ENCODE measurements at regions not wholly inside any gene's neighbourhood (a gene's known extent, or its start where the extent isn't known, plus 50 kb on each side); places are given as distances from the start of the nearest gene placed in this dataset.

GRCh38 chr1:4017636-4018365 lies 117.7 kb upstream of the C1orf174 start:
- Histone ChIP-seq H3K9me3 (ENCODE audit: control insufficient read depth in 2 of 3, insufficient read depth in 1 of 3, low read length in 3 of 3) (no peaks in the 10 kb centered on the region), H3K4me1 (ENCODE audit: control insufficient read depth in 2 of 3, insufficient read depth in 2 of 3, low read depth in 1 of 3, low read length in 3 of 3) (no peaks in the 10 kb centered on the region), H3K4me3 (ENCODE audit: low read length in 3 of 3) (no peak overlapping the region), H3K9ac (ENCODE audit: low read length in 3 of 3) (no peak overlapping the region), H3K27ac (ENCODE audit: low read depth in 2 of 2, low read length in 2 of 2) (no peak overlapping the region), H3K36me3 (ENCODE audit: control insufficient read depth in 2 of 3, insufficient read depth in 3 of 3, low read length in 3 of 3) (no peaks in the 10 kb centered on the region), H3K27me3 (ENCODE audit: control insufficient read depth, insufficient read depth, low read length) (no peaks in the 10 kb centered on the region)
- no peak for DNase-seq
- intact Hi-C loops (cut with DNase I) = no loop called here
- no peak for TF ChIP-seq CTCF (IDR thresholded peaks at IDR 0.05; ENCODE audit: borderline replicate concordance, extremely low read depth, insufficient read depth)
- FAIRE-seq = no peak

- H3K4me3 ChIP-seq (ENCODE audit: low read length in 3 of 3) = no peak overlapping the region
- H3K27ac ChIP-seq (ENCODE audit: low read depth in 2 of 2, low read length in 2 of 2) = no peak overlapping the region
- no peaks in the 10 kb centered on the region for H3K27me3 ChIP-seq (ENCODE audit: control insufficient read depth, insufficient read depth, low read length)
- no peaks in the 10 kb centered on the region for H3K4me1 ChIP-seq (ENCODE audit: control insufficient read depth in 2 of 3, insufficient read depth in 2 of 3, low read depth in 1 of 3, low read length in 3 of 3)
- no peaks in the 10 kb centered on the region for H3K36me3 ChIP-seq (ENCODE audit: control insufficient read depth in 2 of 3, insufficient read depth in 3 of 3, low read length in 3 of 3)
- no peak for FAIRE-seq
- peak in 4 of 5 donors; percentile 40 to 62 (median 54) for DNase-seq
- intact Hi-C loops (cut with DNase I) = no loop called here
- no peaks in the 10 kb centered on the region for H3K9me3 ChIP-seq (ENCODE audit: control insufficient read depth in 2 of 3, insufficient read depth in 1 of 3, low read length in 3 of 3)
- no peak overlapping the region for H3K9ac ChIP-seq (ENCODE audit: low read length in 3 of 3)
- no peak for TF ChIP-seq CTCF (IDR thresholded peaks at IDR 0.05; ENCODE audit: borderline replicate concordance, extremely low read depth, insufficient read depth)
These were observed 118.5 kb upstream of the C1orf174 start for GRCh38 chr1:4018466-4019146.

GRCh38 chr1:4019147-4019521 lies 119.1 kb upstream of the C1orf174 start:
- Histone ChIP-seq H3K9me3 (ENCODE audit: control insufficient read depth in 2 of 3, insufficient read depth in 1 of 3, low read length in 3 of 3) (no peaks in the 10 kb centered on the region), H3K4me1 (ENCODE audit: control insufficient read depth in 2 of 3, insufficient read depth in 2 of 3, low read depth in 1 of 3, low read length in 3 of 3) (no peaks in the 10 kb centered on the region), H3K27me3 (ENCODE audit: control insufficient read depth, insufficient read depth, low read length) (no peaks in the 10 kb centered on the region), H3K36me3 (ENCODE audit: control insufficient read depth in 2 of 3, insufficient read depth in 3 of 3, low read length in 3 of 3) (no peaks in the 10 kb centered on the region), H3K4me3 (ENCODE audit: low read length in 3 of 3) (no peak overlapping the region), H3K27ac (ENCODE audit: low read depth in 2 of 2, low read length in 2 of 2) (no peak overlapping the region), H3K9ac (ENCODE audit: low read length in 3 of 3) (no peak overlapping the region)
- intact Hi-C loops (cut with DNase I) = no loop called here
- DNase-seq (peak in 2 of 5 donors; percentile 36 to 54), FAIRE-seq (no peak)
- no peak for TF ChIP-seq CTCF (IDR thresholded peaks at IDR 0.05; ENCODE audit: borderline replicate concordance, extremely low read depth, insufficient read depth)

Data from kidney (tissue), 13 donors.